SK-N-SH (cell line): ENCODE measurements at regions not wholly inside any gene's neighbourhood (a gene's known extent, or its start where the extent isn't known, plus 50 kb on each side); places are given as distances from the start of the nearest gene placed in this dataset.

Experiments used
- CHD2 ChIP-seq: fragments of 150-350 bp; IDR thresholded peaks from 2 replicates; pipeline ENCODE4 v1.6.1; 2018; ENCODE audit warnings: low read length; ENCODE audit not compliant: partially characterized antibody
- MXI1 ChIP-seq: IDR thresholded peaks from 2 replicates; pipeline ENCODE4 v1.6.1; 2012; ENCODE audit warnings: mild to moderate bottlenecking, low read depth, low read length, improper control_type of control experiment
- POLR2AphosphoS5 ChIP-seq: IDR thresholded peaks from 2 replicates; pipeline ENCODE4 v1.6.1; 2012; ENCODE audit warnings: low read depth, low read length

DNA sequence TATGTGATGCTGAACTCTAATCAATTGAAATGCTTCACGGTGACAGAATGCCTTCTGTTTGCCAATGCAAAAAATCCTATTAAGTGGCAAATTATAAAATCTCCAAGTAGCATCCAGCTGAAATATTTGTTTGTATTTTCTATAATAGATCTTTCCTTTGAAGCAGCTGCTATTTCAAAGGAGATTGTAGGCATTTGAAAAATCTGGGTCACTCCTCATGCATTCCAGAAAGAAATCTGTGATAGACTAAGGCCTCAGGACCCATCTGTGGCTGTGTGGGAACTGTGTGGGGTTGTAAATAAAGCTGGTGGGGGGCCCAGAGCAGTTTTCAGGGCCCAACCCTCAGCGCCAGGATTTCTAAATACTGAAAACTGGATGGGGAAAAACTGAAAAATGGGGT, 216.9 kb upstream of the ARG1 start:
- TF ChIP-seq MXI1 = no peak
- no peak for TF ChIP-seq POLR2AphosphoS5
- no peak for TF ChIP-seq CHD2
